Inflammatory macrophage treated with lipopolysaccharide for 4 hours (primary cell): ENCODE measurements at regions not wholly inside any gene's neighbourhood (a gene's known extent, or its start where the extent isn't known, plus 50 kb on each side); places are given as distances from the start of the nearest gene placed in this dataset.
"Not testable (repeated sequence)": the region's sequence is repeated elsewhere in the genome, so short reads cannot be mapped to it uniquely, and the experiment has no call there.

Experiments
- DNase-seq: peaks from one replicate; pipeline ENCODE4 v3.0.0-alpha.2; 2020

- no peak for DNase-seq
Measured at GRCh38 chr3:164741869-164742268, 336.4 kb downstream of the SI start.

GRCh38 chr3:164737174-164737573, 341.1 kb downstream of the SI start:
- DNase-seq: no peak

GRCh38 chr3:164732166-164732565, 346.1 kb downstream of the SI start:
- DNase-seq: no peak

GRCh38 chr3:164730815-164731360, 347.4 kb downstream of the SI start:
- DNase-seq: no peak

- DNase-seq: no peak
Measured at GRCh38 chr3:164723396-164723795, 354.9 kb downstream of the SI start.

- DNase-seq: not testable (repeated sequence)
Measured at GRCh38 chr3:164702808-164703207, 375.5 kb downstream of the SI start.

GRCh38 chr3:164687902-164688301, 390.4 kb downstream of the SI start:
- DNase-seq: no peak

GRCh38 chr3:164687211-164687610, 391.1 kb downstream of the SI start:
- no peak for DNase-seq

GRCh38 chr3:164683489-164683888, 394.8 kb downstream of the SI start:
- no peak for DNase-seq

- DNase-seq: no peak
Measured at GRCh38 chr3:164679245-164679644, 399.1 kb downstream of the SI start.

GRCh38 chr3:164677317-164677716, 401.0 kb downstream of the SI start:
- DNase-seq: no peak

- DNase-seq: no peak
Measured at GRCh38 chr3:164673738-164674137, 404.6 kb downstream of the SI start.

- no peak for DNase-seq
Measured at GRCh38 chr3:164658125-164658524, 420.2 kb downstream of the SI start.

- DNase-seq: no peak
Measured at GRCh38 chr3:164657631-164658030, 420.7 kb downstream of the SI start.

GRCh38 chr3:164655462-164655861, 422.8 kb downstream of the SI start:
- no peak for DNase-seq

- no peak for DNase-seq
Measured at GRCh38 chr3:164641071-164641470, 437.2 kb downstream of the SI start.

GRCh38 chr3:164640591-164640990, 437.7 kb downstream of the SI start:
- DNase-seq: no peak

- no peak for DNase-seq
Measured at GRCh38 chr3:164620956-164621355, 457.3 kb downstream of the SI start.

GRCh38 chr3:164620423-164620822, 457.9 kb downstream of the SI start:
- no peak for DNase-seq

GRCh38 chr3:164612751-164613150, 465.5 kb downstream of the SI start:
- no peak for DNase-seq

GRCh38 chr3:164608554-164609276, 469.6 kb downstream of the SI start:
- no peak for DNase-seq

GRCh38 chr3:164604687-164605086, 473.6 kb downstream of the SI start:
- no peak for DNase-seq

GRCh38 chr3:164577667-164578210, 500.6 kb downstream of the SI start:
- no peak for DNase-seq

GRCh38 chr3:164572436-164572835, 505.9 kb downstream of the SI start:
- no peak for DNase-seq

GRCh38 chr3:164550857-164551256, 527.4 kb downstream of the SI start:
- no peak for DNase-seq
